ENCODE measurements at regions not wholly inside any gene's neighbourhood (a gene's known extent, or its start where the extent isn't known, plus 50 kb on each side); places are given as distances from the start of the nearest gene placed in this dataset.

- intact Hi-C loops (cut with DNase I; ENCODE audit: low total_unique reads): loop anchor here (5.0 kb wide), 1 partner anchor 633 kb away; no protein-coding TSS in a partner anchor
- no peak for DNase-seq
Observed at GRCh38 chr15:98444138-98444537, 204.2 kb upstream of the IGF1R start.

GRCh38 chr15:98445315-98445714, 203.0 kb upstream of the IGF1R start:
- no peak for TF ChIP-seq CTCF (IDR thresholded peaks at IDR 0.05)

More at GRCh38 chr15:98444138-98444537, 204.2 kb upstream of the IGF1R start:
- H3K4me1 ChIP-seq: peaks cover 0 to 6% (median 0%) of the 10 kb centered on the region in 4 donors
- H3K27me3 ChIP-seq: peaks cover 0 to 9% of the 10 kb centered on the region in 2 donors
- H3K36me3 ChIP-seq: no peaks in the 10 kb centered on the region
- no peak for TF ChIP-seq CTCF (IDR thresholded peaks at IDR 0.05)
- H3K27ac ChIP-seq: no peak overlapping the region
- no peaks in the 10 kb centered on the region for H3K9me3 ChIP-seq
- no peak overlapping the region for H3K4me3 ChIP-seq

GRCh38 chr15:98446083-98446482, 202.3 kb upstream of the IGF1R start:
- Histone ChIP-seq H3K9me3 (no peaks in the 10 kb centered on the region), H3K4me3 (no peak overlapping the region), H3K27me3 (peaks cover 0 to 9% of the 10 kb centered on the region in 2 donors), H3K36me3 (no peaks in the 10 kb centered on the region), H3K27ac (no peak overlapping the region), H3K4me1 (peaks cover 0 to 6% (median 0%) of the 10 kb centered on the region in 4 donors)
- intact Hi-C loops (cut with DNase I; ENCODE audit: low total_unique reads): no loop called here
- no peak for TF ChIP-seq CTCF (IDR thresholded peaks at IDR 0.05)
- no peak for DNase-seq

More at GRCh38 chr15:98445315-98445714, 203.0 kb upstream of the IGF1R start:
- H3K4me1 ChIP-seq: peaks cover 0 to 6% (median 0%) of the 10 kb centered on the region in 4 donors
- intact Hi-C loops (cut with DNase I; ENCODE audit: low total_unique reads): no loop called here
- H3K9me3 ChIP-seq: no peaks in the 10 kb centered on the region
- no peak overlapping the region for H3K4me3 ChIP-seq
- no peak for DNase-seq
- no peak overlapping the region for H3K27ac ChIP-seq
- H3K36me3 ChIP-seq: no peaks in the 10 kb centered on the region
- peaks cover 0 to 9% of the 10 kb centered on the region in 2 donors for H3K27me3 ChIP-seq

GRCh38 chr15:98447069-98447468, 201.3 kb upstream of the IGF1R start:
- intact Hi-C loops (cut with DNase I; ENCODE audit: low total_unique reads): no loop called here
- Histone ChIP-seq H3K9me3 (no peaks in the 10 kb centered on the region), H3K27ac (no peak overlapping the region), H3K36me3 (no peaks in the 10 kb centered on the region), H3K4me3 (no peak overlapping the region), H3K27me3 (peaks cover 0 to 9% of the 10 kb centered on the region in 2 donors), H3K4me1 (peaks cover 0 to 6% (median 0%) of the 10 kb centered on the region in 4 donors)
- DNase-seq: no peak
- no peak for TF ChIP-seq CTCF (IDR thresholded peaks at IDR 0.05)

- Histone ChIP-seq H3K4me3 (no peak overlapping the region), H3K36me3 (no peaks in the 10 kb centered on the region), H3K27ac (no peak overlapping the region), H3K27me3 (no peaks in the 10 kb centered on the region), H3K4me1 (no peaks in the 10 kb centered on the region), H3K9me3 (no peaks in the 10 kb centered on the region)
- intact Hi-C loops (cut with DNase I; ENCODE audit: low total_unique reads): no loop called here
- no peak for TF ChIP-seq CTCF (IDR thresholded peaks at IDR 0.05)
- no peak for DNase-seq
Observed at GRCh38 chr15:98451236-98451635, 197.1 kb upstream of the IGF1R start.

- no peak for TF ChIP-seq CTCF (IDR thresholded peaks at IDR 0.05)
- no peaks in the 10 kb centered on the region for H3K9me3 ChIP-seq
- intact Hi-C loops (cut with DNase I; ENCODE audit: low total_unique reads): no loop called here
- H3K36me3 ChIP-seq: no peaks in the 10 kb centered on the region
- no peaks in the 10 kb centered on the region for H3K27me3 ChIP-seq
- no peak overlapping the region for H3K27ac ChIP-seq
- DNase-seq: no peak
- H3K4me3 ChIP-seq: no peak overlapping the region
- H3K4me1 ChIP-seq: no peaks in the 10 kb centered on the region
Observed at GRCh38 chr15:98452238-98452637, 196.1 kb upstream of the IGF1R start.
